ENCODE measurements at regions not wholly inside any gene's neighbourhood (a gene's known extent, or its start where the extent isn't known, plus 50 kb on each side); places are given as distances from the start of the nearest gene placed in this dataset.

DNA sequence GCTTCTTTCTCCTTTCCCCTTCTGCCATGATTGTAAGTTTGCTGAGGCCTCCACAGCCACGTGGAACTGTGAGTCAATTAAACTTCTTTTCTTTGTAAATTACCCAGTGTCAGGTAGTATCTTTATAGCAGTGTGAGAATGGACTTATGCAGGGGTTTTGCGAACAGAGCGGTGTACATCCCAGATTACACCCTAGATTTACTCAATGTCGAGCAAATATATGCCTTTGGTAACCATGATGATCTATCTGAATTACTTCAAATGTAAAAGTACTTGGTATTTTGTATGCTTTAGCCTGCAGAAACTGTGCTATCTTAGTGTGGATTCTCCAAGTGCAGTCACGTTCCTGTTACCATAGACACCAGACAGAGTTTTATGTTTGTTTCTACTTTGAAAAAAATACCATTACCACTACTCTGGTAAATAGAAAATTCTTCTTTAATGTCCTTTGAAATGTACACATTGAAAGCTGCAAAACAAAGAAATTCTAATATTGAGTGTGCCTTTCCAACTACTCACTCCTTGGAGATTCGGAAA is 510.4 kb upstream of the ARGLU1 start:
- no TSS peak for BruUV-seq (replicated peaks)
- POLR2A ChIA-PET (ENCODE audit: low non-redundant PET), result no interaction called here
- TF ChIP-seq, protein P1, sequence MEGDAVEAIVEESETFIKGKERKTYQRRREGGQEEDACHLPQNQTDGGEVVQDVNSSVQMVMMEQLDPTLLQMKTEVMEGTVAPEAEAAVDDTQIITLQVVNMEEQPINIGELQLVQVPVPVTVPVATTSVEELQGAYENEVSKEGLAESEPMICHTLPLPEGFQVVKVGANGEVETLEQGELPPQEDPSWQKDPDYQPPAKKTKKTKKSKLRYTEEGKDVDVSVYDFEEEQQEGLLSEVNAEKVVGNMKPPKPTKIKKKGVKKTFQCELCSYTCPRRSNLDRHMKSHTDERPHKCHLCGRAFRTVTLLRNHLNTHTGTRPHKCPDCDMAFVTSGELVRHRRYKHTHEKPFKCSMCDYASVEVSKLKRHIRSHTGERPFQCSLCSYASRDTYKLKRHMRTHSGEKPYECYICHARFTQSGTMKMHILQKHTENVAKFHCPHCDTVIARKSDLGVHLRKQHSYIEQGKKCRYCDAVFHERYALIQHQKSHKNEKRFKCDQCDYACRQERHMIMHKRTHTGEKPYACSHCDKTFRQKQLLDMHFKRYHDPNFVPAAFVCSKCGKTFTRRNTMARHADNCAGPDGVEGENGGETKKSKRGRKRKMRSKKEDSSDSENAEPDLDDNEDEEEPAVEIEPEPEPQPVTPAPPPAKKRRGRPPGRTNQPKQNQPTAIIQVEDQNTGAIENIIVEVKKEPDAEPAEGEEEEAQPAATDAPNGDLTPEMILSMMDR (conservative IDR thresholded peaks at IDR 0.05; ENCODE audit: low read depth, low read length), result no peak
- TF ChIP-seq EZH2 (IDR thresholded peaks at IDR 0.05; ENCODE audit: borderline replicate concordance, low read depth, low read length, poor library complexity, severe bottlenecking), result no peak

DNA sequence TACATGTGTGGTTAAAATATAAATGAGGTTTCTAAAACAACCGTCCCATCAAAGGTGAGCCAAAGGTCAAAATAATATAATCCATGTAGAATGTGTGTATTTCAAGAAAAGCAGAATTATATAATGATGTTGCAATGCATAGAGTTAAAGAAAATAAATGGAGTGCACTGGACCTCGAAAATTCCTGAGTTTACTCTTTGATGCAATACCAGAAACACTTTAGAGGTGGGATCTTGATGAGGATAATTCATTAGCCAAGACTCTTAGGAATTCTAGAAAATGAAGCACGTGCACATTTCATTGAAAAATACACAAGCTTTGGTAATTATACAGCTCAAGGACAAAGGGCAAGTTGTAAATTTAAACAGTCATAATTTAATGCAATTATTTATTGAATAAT is 508.9 kb upstream of the ARGLU1 start:
- Histone ChIP-seq H3K27me3 (replicated peaks; ENCODE audit: insufficient read depth, low read depth, low read length, poor library complexity) (peaks cover 25% of the 10 kb centered on the region), H3K9me3 (ENCODE audit: low read depth, low read length, poor library complexity, severe bottlenecking) (no peaks in the 10 kb centered on the region), H3K4me1 (ENCODE audit: insufficient read depth, low read length, poor library complexity, severe bottlenecking) (no peaks in the 10 kb centered on the region), H3K27ac (ENCODE audit: low read depth, low read length, poor library complexity, severe bottlenecking) (no peak overlapping the region), H3K4me3 (ENCODE audit: low read depth, low read length, poor library complexity, severe bottlenecking) (no peak overlapping the region), H3K36me3 (ENCODE audit: insufficient read depth, low read length, poor library complexity, severe bottlenecking) (no peaks in the 10 kb centered on the region)
- ChIA-PET POLR2A (ENCODE audit: low non-redundant PET) (no interaction called here), CTCF (no interaction called here)
- TF ChIP-seq EZH2 (IDR thresholded peaks at IDR 0.05; ENCODE audit: borderline replicate concordance, low read depth, low read length, poor library complexity, severe bottlenecking), result no peak
- TF ChIP-seq, protein P1 (conservative IDR thresholded peaks at IDR 0.05; ENCODE audit: low read depth, low read length), result no peak
- intact Hi-C loops (cut with micrococcal nuclease; ENCODE audit: unreplicated experiment), result no loop called here
- no TSS peak for BruUV-seq (replicated peaks)
- no peak for DNase-seq (ENCODE audit: low spot score)

More for the DNA sequence above, 510.4 kb upstream of the ARGLU1 start:
- Histone ChIP-seq H3K27ac (ENCODE audit: low read depth, low read length, poor library complexity, severe bottlenecking) (no peak overlapping the region), H3K4me1 (ENCODE audit: insufficient read depth, low read length, poor library complexity, severe bottlenecking) (no peaks in the 10 kb centered on the region), H3K9me3 (ENCODE audit: low read depth, low read length, poor library complexity, severe bottlenecking) (no peaks in the 10 kb centered on the region), H3K27me3 (replicated peaks; ENCODE audit: insufficient read depth, low read depth, low read length, poor library complexity) (peaks cover 15% of the 10 kb centered on the region), H3K36me3 (ENCODE audit: insufficient read depth, low read length, poor library complexity, severe bottlenecking) (no peaks in the 10 kb centered on the region), H3K4me3 (ENCODE audit: low read depth, low read length, poor library complexity, severe bottlenecking) (no peak overlapping the region)
- CTCF ChIA-PET, result no interaction called here
- no peak for DNase-seq (ENCODE audit: low spot score)
- intact Hi-C loops (cut with micrococcal nuclease; ENCODE audit: unreplicated experiment), result no loop called here

DNA sequence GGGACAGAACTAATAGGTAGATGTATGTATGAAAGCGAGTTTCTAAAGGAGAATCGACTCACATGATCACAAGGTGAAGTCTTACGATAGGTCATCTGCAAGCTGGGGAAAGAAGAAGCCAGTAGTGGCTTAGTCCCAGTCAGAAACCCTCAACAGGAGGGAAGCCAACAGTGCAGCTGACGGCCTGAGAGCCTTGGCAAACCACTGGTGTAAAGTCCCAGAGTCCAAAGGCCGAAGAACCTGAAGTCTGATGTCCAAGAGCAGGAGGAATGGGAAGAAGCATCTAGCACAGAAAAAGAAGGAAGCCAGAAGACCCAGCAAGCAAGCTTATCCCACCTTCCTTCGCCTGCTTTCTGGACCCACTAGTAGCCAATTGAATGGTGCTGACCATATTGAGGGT is 507.6 kb upstream of the ARGLU1 start:
- H3K36me3 ChIP-seq (ENCODE audit: insufficient read depth, low read length, poor library complexity, severe bottlenecking), result no peaks in the 10 kb centered on the region
- H3K9me3 ChIP-seq (ENCODE audit: low read depth, low read length, poor library complexity, severe bottlenecking), result no peaks in the 10 kb centered on the region
- H3K4me3 ChIP-seq (ENCODE audit: low read depth, low read length, poor library complexity, severe bottlenecking), result no peak overlapping the region
- ChIA-PET CTCF (no interaction called here), POLR2A (ENCODE audit: low non-redundant PET) (no interaction called here)
- peaks cover 23% of the 10 kb centered on the region for H3K27me3 ChIP-seq (replicated peaks; ENCODE audit: insufficient read depth, low read depth, low read length, poor library complexity)
- intact Hi-C loops (cut with micrococcal nuclease; ENCODE audit: unreplicated experiment), result no loop called here
- no peaks in the 10 kb centered on the region for H3K4me1 ChIP-seq (ENCODE audit: insufficient read depth, low read length, poor library complexity, severe bottlenecking)
- no TSS peak for BruUV-seq (replicated peaks)
- TF ChIP-seq, protein P1 (conservative IDR thresholded peaks at IDR 0.05; ENCODE audit: low read depth, low read length), result no peak
- no peak for TF ChIP-seq EZH2 (IDR thresholded peaks at IDR 0.05; ENCODE audit: borderline replicate concordance, low read depth, low read length, poor library complexity, severe bottlenecking)
- no peak overlapping the region for H3K27ac ChIP-seq (ENCODE audit: low read depth, low read length, poor library complexity, severe bottlenecking)
- no peak for DNase-seq (ENCODE audit: low spot score)

All from A673 (cell line).